ENCODE measurements at regions not wholly inside any gene's neighbourhood (a gene's known extent, or its start where the extent isn't known, plus 50 kb on each side); places are given as distances from the start of the nearest gene placed in this dataset.

GRCh38 chr7:85655252-85655651 lies 468.4 kb upstream of the SEMA3D start:
- no peak for DNase-seq (ENCODE audit: low spot score)

DNA sequence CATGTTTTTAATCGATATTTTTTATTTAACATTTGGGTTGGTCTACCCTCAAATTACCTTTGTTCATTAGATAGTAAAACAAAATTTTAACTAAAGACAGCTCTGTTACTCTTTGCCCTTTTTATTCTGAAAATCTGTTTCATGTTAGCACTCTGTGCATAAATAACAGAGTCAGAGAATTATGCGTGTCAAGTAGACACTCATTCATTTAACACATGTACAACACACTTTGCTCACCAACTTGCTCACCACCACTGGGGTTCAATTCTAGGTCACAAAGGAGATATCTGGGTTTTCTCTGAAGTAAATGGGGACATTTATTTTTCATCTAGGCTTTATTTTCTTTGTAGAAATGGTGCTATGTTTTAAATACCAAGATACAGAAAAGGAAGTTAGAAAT lies 457.4 kb upstream of the SEMA3D start:
- no peak for DNase-seq (ENCODE audit: low spot score)

DNA sequence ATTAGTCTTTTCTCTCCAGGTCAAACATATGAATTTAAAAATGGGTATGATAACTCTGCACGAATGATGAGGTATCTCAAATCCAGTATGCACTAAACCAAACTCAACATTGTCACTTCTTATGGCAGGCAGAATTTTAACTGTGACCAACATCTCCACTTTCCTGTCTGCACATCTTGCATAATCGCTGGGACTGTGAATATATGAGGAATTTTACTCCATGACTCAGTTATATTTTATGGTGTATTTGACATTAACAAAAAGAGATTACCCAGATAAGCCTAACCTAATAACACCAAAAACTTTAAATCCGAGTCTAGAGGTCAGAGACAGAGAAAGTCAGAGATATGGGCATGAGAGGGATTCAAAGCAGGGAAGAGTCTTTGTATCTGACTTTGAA lies 454.5 kb upstream of the SEMA3D start:
- DNase-seq (ENCODE audit: low spot score): no peak

DNA sequence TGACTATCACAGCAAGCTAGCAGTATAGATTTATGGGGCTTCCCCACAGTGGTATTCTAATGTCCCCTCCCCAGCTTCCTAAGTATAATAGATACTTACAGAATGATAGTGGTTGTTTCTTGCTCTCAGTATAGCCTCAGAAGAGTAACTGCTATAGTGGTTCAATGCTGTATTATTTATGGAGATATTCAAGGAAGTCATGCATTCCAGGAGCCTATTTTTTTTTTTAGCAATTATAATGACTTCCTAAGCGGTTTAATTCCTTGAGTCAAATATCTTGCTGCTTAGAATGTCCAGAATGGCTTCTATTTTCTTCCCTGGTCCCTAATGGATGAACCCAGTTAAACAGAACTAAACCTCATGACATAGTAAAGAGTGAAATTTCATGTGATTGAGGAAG lies 451.5 kb upstream of the SEMA3D start:
- no peak for DNase-seq (ENCODE audit: low spot score)

DNA sequence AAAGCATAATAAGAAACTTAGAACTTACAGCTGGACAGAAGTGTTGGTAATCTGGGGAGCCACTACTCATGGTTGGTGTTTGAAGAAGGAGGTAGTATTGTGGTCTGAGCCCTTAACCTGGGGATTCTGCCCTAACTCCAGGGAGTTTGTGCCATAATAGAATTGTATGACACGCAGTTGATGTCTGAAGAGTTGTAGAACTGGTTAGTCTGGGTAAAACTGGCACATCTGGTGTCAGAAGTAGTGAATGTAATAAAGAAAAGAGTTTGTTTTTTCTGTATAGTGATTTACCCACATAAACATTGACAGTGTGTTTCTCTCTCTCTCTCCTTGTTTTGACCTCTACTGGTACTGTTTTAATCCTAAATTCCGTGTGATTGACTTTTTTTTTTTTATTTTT lies 448.1 kb upstream of the SEMA3D start:
- no peak for DNase-seq (ENCODE audit: low spot score)

DNA sequence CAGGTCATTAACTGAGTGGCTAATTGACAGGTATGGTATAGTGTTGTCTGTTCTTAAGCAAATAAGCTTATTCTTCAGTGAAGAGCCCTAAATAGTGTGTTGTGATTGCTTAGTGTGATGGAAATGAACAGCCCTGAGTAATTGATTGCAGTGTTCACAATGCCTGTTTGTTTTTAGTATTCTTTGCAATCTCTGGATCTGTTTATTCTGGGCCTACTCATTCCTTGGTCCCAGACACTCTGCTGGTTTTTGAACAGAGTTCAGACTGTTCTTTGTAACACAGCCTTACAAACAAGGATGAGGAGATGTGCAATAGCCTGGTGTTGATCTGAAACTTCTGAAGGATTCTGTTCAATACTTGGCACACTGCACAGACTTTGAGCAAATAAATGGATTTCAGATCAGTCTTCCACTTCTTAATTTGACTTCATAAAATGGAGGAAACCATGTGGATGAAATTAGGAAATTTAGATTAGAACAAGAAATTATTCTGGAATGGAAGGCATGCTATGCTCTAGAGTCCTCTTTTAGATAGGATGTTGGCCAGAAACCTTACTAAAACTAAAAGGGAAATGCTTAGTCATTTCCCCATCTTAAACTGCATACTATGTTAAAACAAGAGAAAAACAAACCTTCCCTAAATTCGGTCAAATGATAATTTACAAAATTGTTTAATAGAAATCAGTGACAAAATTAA lies 444.2 kb upstream of the SEMA3D start:
- no peak for DNase-seq (ENCODE audit: low spot score)

- no peak for DNase-seq (ENCODE audit: low spot score)
These were observed 441.1 kb upstream of the SEMA3D start for GRCh38 chr7:85627791-85628586.

GRCh38 chr7:85622059-85622458 lies 435.2 kb upstream of the SEMA3D start:
- no peak for DNase-seq (ENCODE audit: low spot score)

DNA sequence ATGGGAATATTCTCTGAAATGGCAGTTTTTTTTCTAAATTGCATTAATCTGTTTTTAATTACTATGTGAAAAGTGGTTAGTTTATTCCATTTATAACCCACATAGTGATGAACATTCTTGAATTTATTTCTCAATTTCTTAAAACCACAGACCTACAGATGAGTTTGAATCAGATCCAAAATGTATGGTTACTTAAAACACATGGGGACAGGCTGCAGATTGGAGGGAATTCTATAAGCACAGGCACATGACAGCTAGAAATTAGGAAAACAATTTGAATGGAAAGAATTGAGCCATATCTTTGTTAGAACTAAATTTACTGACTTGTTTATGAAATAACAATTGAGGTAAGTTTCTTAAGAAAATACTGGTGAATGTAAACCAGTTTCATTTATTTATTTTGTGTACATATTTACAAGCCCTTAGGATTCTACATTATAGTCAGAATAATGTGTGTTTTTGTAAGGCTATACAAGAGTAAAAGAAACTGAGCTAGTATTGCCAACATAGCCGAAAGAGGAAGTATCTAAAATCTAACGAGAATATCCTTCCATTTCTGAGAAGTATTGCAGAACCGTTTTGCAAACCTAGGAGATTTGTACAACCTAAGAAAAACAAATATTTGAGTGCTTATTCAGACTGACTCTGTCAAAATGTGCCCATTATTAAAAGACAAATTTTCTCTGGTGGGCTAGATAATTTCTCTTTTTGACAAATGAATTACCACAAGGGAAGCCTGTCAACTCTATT lies 434.3 kb upstream of the SEMA3D start:
- DNase-seq (ENCODE audit: low spot score): no peak

- no peak for DNase-seq (ENCODE audit: low spot score)
These were observed 432.4 kb upstream of the SEMA3D start for GRCh38 chr7:85619236-85619635.

DNA sequence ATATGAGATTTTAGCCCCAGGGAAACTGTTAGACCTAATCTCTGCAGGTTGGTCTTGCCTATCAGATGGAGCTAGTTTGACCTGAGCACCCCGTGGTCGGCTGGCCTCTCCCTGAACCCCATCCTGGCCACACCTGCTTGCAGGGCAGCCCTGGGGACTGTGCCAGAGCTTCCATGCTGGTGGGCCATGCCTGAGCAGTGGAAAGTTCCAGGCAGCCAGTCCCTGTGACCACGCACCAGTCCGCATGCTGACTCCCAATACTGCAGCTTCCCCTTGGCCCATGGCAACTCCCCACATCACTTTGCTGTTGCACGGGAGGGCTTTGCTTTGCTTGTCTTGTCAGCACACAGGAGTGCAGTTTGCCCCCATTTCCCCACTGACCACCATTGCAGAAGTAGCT lies 427.8 kb upstream of the SEMA3D start:
- DNase-seq (ENCODE audit: low spot score): no peak

- no peak for DNase-seq (ENCODE audit: low spot score)
These were observed 425.7 kb upstream of the SEMA3D start for GRCh38 chr7:85612514-85612913.

- no peak for DNase-seq (ENCODE audit: low spot score)
These were observed 421.9 kb upstream of the SEMA3D start for GRCh38 chr7:85608804-85609203.

DNA sequence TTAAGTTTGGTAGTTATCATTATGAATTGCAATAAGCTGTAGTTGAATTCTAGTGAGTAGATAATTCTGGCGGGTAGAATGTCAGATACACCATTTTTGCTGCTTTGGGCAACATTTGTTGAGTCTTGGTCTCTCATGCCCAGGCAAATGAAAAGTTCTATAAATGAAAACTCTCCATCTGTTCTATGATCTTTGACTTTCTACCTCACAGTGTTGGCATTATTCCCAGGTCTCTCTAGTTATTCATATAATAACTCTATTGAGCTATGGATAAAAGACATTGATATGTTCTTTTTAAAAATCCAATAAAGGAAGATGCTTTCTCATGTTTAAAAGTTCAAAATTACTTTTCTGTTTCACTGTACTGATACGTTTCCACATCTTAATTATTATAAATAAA lies 415.3 kb upstream of the SEMA3D start:
- no peak for DNase-seq (ENCODE audit: low spot score)

DNA sequence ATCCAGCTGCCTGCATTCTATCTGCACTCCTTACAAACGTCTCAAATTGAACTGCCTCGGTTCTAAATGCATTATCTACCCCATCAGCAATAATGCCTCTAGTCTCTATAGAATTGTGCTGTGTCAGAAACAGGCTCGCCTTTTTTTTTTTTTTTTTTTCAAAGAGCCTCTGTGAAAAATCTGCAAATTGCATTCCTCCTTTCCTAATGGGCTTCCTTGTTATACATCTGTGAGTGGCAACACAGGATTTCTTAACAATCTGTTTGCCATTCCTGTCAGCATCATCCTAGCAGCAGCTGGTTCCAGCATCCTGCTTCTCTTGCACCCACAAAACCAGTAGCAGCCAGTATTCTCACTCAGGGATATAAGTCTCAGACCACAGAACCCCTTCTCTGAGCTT lies 413.5 kb upstream of the SEMA3D start:
- no peak for DNase-seq (ENCODE audit: low spot score)

GRCh38 chr7:85596827-85597226 lies 410.0 kb upstream of the SEMA3D start:
- no peak for DNase-seq (ENCODE audit: low spot score)

GRCh38 chr7:85595750-85596178 lies 408.9 kb upstream of the SEMA3D start:
- no peak for DNase-seq (ENCODE audit: low spot score)

GRCh38 chr7:85593355-85593754 lies 406.5 kb upstream of the SEMA3D start:
- no peak for DNase-seq (ENCODE audit: low spot score)

DNA sequence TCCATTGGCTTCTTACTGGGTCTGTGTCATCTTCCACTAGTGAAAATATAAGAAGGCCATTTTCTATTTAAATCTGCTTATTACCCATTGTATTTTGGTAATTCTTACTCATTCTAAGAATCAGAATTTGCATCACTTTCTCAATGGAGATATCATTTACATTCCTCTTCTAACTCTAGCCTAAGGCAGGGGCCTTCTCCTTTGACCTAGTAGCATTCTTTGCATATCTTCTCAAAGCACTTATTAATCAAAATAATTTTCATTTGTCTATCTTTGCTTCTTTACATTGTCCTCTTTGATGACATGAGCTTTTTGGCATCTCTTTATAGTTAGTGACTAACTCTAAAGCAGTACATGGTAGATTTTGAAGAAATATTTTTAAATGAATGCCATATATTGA lies 400.9 kb upstream of the SEMA3D start:
- DNase-seq (ENCODE audit: low spot score): no peak

DNA sequence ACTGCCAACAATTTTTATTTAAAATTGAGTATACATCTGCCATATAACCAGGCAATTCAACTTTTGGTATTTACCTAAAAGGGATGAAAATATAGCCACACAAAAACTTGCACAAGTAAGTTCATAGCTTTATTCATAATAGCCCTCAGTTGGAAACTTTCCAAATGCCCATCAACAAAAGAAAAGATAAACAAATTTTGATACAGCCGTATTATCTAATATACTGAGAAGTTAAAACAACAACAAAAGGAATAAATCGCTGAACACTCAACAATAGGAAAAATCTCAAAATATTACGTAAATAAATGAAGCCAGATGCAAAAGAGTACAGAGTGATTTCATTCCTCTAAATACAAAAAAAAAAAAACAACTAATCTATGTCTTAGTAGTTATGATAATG lies 399.2 kb upstream of the SEMA3D start:
- no peak for DNase-seq (ENCODE audit: low spot score)

DNA sequence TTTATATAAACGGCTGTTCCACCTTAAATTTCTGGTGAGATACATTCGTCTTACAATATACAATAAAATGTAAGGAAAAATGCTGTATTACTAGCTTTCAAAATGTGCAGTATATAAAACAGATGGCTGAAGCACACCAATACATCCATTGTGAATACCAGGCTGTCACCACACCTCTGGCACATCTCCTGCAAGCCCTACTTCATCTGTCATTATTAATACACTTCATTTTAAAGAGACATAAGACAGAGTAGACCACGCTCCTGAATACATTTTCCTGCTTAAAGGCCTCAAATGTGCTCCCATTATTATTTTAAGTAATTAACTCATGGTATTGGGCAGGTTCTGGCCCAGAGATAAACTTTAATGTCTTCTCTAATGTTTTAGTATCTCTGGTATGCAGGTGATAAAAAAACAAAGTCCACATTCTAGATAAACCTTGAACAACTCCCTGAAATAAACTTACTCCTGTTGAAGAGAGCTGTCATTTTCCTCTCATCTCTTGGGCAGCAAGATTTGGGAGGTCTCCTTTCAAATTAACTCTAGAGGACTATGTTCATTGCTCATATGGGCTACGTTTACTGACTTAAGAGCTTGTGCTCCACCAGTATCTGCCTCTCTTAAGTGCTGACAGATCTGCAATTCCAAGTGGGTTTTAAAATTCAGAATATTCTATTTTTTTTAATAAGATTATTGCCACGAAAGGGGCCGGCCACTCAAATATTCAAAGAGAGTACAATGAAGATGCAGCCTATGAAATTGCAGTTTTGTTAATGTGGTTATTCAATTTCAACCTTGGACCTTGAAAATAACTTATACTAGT lies 396.5 kb upstream of the SEMA3D start:
- no peak for DNase-seq (ENCODE audit: low spot score)

GRCh38 chr7:85573844-85574243 lies 387.0 kb upstream of the SEMA3D start:
- DNase-seq (ENCODE audit: low spot score): no peak
